Fibroblast of peridontal ligament (primary cell): ENCODE measurements at regions not wholly inside any gene's neighbourhood (a gene's known extent, or its start where the extent isn't known, plus 50 kb on each side); places are given as distances from the start of the nearest gene placed in this dataset.
A peak's percentile ranks its signal among the peaks of the same experiment; 100 is the strongest.
"Not testable (repeated sequence)": the region's sequence is repeated elsewhere in the genome, so short reads cannot be mapped to it uniquely, and the experiment has no call there.

ENCODE experiments used
- DNase-seq: peaks from one replicate; pipeline ENCODE4 v3.0.0-alpha.2; 2010; ENCODE audit errors: extremely low read depth

DNA sequence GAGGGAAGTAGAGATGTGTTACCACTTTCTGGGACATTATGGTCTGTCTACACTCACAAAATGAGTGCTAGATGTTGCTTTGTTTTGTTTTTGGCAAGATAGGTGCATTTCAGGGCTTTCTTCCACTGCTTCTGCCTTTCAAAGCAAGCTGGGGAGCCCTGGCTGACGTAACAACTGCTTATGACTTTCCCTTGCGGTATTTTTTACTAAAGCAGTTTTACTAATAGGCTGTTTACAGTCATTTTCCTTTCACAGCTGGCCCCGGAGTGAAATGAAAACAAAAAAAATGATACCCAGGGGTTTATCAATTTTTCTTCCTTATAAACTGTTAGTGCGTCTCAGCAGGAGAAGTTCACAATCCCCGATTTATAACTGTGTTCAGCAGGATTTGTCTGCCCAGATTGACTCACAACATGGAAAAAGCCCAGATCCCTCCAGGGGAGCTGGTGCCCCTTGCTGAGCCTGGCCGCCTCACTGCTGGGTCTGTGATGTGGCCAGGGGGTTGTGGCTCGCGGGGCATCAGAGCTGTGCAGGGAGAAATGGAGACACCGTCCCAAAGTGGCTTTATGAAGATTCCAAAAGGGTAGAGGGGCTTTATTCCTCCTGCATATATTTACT lies 184.4 kb upstream of the HS3ST3A1 start:
- DNase-seq, result peak; percentile 89

GRCh38 chr17:13787636-13788035 lies 185.9 kb upstream of the HS3ST3A1 start:
- no peak for DNase-seq

- DNase-seq, result no peak
Observed at GRCh38 chr17:13788385-13788784, 186.7 kb upstream of the HS3ST3A1 start.

DNA sequence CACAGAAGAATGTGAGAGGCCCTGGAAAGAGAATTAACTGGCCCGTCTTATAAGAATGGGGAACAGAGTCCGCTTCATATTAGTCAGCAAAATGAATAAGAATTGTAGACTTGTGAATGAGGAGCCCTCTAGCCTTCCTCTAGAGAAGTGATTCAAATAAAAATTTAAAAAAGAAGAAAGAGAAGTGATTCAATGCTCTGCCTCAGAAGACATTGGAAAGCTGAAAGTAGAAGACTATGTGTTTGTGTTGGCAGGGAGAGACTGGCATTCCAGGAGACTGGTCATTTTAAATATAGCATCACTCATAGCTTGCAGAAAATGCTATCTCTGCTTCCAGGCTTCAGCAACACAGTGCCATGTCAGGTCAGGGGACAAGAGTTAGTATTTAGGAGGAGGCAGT lies 190.6 kb upstream of the HS3ST3A1 start:
- DNase-seq, result peak; percentile 72

- DNase-seq, result no peak
Observed at GRCh38 chr17:13793951-13794350, 192.2 kb upstream of the HS3ST3A1 start.

DNA sequence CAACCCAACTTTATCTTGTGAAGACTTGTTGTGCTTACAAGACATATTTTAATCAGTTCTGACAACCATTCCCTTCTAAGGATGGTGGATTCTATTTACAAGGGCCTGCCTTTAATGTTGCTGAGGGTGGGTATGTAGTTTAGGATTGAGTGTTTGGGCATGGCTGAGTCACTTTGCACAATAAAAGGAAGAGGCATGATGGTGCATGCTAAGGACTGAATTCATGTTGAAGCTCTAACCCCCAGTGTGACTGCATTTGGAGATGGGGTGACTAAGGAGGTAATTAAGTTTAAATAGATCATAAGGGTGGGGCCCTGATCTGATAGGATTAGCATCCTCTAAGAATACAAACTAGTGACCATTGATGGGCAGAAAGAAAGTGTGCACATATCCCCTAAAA lies 196.1 kb upstream of the HS3ST3A1 start:
- no peak for DNase-seq

GRCh38 chr17:13806092-13806491 lies 204.4 kb upstream of the HS3ST3A1 start:
- DNase-seq, result no peak

DNA sequence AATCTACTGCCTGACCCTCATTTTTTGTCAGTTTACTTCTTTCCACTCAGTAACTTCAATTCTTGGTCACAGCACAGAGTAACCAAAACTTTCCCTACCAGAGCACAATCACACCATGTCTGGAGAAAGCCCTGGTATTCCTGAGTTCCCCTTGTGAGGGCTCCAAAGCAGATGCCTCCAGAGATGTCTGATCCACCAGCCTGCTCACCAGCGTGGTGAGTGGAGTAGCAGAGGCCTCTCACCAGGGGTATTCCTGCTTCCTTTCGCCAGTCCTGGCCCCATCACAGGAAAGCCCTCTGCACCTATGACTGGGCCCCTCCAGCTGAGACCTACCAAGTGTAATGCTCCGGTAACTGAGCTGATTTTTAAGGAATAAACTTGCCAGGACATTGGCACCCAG lies 205.4 kb upstream of the HS3ST3A1 start:
- DNase-seq, result no peak

DNA sequence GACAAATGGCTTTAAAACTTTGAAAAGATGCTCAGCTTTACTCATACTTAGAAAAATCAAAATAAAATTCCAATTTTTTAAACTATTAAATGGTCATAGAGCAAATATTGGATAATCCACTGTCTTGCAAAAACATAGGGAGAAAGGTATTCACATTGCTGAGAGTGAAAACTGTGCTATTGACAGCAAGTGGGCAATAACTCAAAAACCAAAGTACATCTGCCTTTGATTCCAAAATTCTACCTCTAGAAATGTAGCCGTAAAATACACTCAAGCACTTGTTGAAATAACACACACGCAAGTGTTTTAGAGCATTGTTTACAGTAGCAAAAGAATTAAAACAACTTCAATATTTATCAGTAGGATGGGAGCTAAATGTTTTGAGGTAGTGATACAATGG lies 210.6 kb upstream of the HS3ST3A1 start:
- no peak for DNase-seq

DNA sequence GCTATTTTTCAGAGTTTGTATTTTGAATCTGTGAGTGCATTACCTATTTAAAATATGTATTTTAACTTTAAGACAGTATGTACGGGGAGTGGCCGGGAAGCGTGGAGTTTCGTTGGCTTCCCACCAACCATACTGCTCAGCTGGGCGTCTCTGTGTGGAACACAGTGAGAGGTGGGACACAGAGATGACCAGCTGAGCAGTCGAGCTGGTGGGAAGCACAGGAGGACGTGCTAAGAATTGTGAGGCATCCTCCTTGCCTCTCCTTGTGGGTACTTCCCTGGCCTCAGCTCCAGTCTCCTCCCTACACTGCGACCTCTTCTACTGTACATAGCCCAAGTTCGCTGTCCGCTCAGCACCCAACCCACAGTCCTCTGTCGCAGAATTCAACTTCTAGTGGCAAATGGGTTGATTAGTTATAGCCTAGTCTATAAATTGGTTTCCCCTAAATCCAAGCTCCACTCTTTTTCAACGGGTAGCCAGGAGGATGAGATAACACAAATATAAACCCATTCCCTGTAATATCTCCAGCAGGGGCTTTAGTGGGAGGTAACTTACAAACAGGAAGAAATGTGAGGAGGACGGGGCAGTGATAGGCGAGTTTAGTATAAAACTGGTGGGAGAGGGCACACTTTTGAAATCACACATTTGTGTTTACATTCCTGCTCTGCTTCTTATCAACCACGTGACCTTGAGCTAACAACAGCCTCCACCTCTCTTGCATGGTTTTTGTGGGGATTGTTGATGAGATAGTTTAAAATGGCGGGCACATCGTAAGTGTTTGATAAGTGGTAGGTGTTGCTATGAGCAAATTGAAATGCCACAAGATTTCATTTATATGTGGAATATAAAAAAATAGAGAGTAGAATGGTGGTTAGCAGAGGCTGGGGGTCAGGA lies 211.9 kb upstream of the HS3ST3A1 start:
- no peak for DNase-seq

GRCh38 chr17:13822700-13823099 lies 221.0 kb upstream of the HS3ST3A1 start:
- DNase-seq, result no peak

- no peak for DNase-seq
Observed at GRCh38 chr17:13825526-13826040, 223.9 kb upstream of the HS3ST3A1 start.

GRCh38 chr17:13827118-13827517 lies 225.4 kb upstream of the HS3ST3A1 start:
- DNase-seq, result no peak

- peak; percentile 35 for DNase-seq
Observed at GRCh38 chr17:13833921-13834320, 232.2 kb upstream of the HS3ST3A1 start.

GRCh38 chr17:13835151-13835550 lies 233.4 kb upstream of the HS3ST3A1 start:
- peak; percentile 71 for DNase-seq

DNA sequence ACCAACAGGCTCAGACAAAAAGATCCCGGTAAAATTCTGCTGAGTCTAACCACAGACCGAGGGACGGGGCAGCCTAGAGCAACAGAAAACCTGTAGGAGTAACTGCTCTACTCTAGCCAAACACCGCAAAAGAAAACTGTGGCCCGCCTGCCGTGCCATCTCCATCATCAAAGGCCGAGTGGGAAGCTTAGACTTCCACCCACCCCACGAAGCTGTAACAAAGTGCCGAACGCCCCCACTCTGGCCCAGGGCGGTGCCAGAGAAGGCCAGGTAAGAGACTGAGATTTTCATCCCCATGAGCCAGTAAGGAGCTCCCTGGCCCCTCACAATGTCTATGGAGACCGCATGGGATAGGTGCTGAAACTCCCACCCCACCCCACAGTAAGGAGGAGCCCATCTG lies 231.9 kb upstream of the COX10 start:
- no peak for DNase-seq

- DNase-seq, result no peak
Observed at GRCh38 chr17:13840254-13840653, 229.1 kb upstream of the COX10 start.

DNA sequence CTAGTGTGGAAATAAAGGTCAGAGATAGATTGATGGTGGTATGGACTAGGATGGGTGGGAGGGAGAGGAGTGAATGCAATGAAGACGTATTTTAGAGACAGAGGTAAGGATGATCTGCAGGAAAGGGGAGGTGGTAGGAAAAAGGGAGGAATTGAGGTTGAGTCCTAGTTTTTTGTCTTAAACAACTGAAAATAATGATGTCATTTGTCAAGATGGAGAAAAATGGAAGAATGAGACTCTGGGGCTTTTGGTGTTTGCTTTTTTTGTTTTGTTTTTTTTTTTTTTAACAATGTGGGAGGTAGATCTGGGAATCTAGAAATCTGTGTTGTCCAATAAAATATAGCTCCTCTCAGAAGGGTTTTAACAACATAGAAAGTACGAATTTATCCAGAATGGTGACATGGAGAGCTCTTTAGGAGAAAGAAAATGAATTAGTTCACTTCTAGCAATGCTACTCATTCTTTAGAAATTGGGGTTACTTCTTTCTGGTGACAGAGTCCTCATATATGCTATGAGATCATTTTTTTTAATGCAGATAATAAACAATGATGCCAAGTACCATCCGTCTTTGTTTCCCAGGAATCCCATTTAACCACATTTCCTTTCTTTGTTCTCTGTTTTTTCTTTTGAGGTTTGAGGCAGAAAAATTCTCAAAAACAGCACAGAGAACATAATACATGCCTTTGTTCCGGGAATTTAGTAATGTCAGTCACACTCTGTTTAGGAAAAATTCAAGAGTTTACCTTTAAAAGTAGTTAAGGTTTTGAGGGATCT lies 225.3 kb upstream of the COX10 start:
- no peak for DNase-seq

DNA sequence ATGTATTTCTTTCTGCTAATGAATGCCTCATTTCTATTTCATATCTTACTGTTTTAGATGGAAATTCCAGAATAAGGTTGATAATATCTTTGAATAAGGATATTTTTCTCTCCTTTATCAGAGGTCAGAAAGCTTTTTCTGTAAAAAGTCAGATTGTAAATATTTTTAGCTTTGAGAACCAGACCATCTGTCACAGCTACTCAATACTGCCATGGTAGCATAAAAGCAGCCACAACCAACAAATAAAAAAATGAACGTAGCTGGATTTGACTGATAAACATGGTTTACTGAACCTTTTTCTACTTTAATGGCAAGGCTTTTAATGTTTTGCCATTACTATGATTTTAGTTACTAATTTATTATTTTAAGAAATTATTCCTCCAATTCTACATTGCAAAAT lies 217.4 kb upstream of the COX10 start:
- no peak for DNase-seq

GRCh38 chr17:13855730-13856129 lies 213.6 kb upstream of the COX10 start:
- DNase-seq, result not testable (repeated sequence)

GRCh38 chr17:13862346-13862745 lies 207.0 kb upstream of the COX10 start:
- no peak for DNase-seq

DNA sequence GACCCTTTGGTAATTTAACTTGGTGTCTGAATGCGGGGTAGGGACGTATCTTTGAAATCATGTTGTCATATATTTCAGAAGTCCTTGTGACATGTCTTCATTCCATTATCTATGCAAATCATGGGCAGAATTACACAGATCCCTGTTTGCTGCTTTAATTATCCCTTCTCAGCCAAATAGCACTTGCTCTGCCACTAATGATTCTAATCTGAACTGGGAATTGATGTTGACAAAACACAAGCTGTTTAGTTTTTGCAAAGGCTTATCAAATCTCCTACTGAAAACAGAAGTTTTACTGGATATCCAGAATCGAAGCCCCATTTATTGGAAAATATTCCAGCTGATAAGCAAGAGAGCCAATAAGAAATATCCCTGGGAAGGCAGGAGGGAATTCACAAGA lies 205.9 kb upstream of the COX10 start:
- no peak for DNase-seq
